ENCODE measurements at regions not wholly inside any gene's neighbourhood (a gene's known extent, or its start where the extent isn't known, plus 50 kb on each side); places are given as distances from the start of the nearest gene placed in this dataset.

DNA sequence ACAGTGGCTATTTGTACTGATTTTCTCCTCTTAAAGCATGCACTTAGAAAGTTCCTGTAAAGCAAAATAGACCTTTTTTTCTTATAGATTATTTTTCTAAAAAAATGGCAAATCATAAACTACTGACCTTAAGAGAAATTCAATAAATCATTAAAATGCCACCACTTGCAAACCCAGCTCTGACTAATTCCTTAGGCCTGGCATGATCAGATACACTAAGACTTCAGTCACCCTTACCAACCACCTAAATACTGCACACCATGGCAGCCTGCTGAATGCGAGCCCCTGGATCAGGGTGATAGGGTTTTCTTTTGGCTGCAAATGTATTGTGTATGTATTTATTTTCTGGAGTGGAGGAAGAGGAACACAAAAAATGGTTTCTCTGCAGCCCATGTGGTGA, 370.6 kb upstream of the TBL1XR1 start:
- H3K79me2 ChIP-seq (ENCODE audit: control insufficient read depth, insufficient read depth, low read length) = no peaks in the 10 kb centered on the region
- WGBS (ENCODE audit: insufficient coverage) = no CpG with 5 or more reads among the region's 1 CpG
- intact Hi-C loops (cut with micrococcal nuclease) = no loop called here

DNA sequence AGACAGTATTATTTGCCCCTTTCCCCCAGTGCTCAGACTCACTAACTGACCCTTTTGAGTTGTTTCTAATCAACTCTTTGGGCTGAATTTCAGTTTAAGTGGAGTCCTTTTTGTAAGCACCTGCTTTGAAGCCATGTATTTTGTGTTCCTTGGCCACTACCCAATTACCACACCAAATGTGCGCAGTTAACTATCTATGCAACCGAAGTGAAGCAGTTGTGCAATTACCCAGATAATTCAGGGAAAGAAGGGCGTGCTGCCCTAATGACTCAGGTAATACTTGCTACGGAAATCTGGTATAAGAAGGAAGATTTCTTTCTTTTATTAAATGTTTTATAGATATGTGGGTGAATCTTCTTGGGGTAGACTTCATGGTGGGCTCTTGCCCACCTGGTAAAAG, 371.9 kb upstream of the TBL1XR1 start:
- Histone ChIP-seq H2AFZ (ENCODE audit: insufficient read depth, low read depth, low read length, poor library complexity, severe bottlenecking) (no peak overlapping the region), H3K27ac (ENCODE audit: low read length in 2 of 2) (no peak overlapping the region), H3K79me2 (ENCODE audit: control insufficient read depth, insufficient read depth, low read length) (no peaks in the 10 kb centered on the region), H3K9me3 (ENCODE audit: control extremely low read depth in 1 of 3, control insufficient read depth in 2 of 3, insufficient read depth in 1 of 3, low read length in 2 of 3) (no peaks in the 10 kb centered on the region), H3K4me2 (replicated peaks; ENCODE audit: low read depth, low read length, poor library complexity, severe bottlenecking) (no peak overlapping the region), H3K27me3 (replicated peaks in 1 of 4; ENCODE audit: control extremely low read depth in 1 of 4, control insufficient read depth in 3 of 4, insufficient read depth in 4 of 4, low read length in 3 of 4) (no peaks in the 10 kb centered on the region), H3K4me3 (ENCODE audit: control extremely low read depth in 1 of 5, extremely low read depth in 1 of 5, insufficient read depth in 1 of 5, low read depth in 2 of 5, low read length in 4 of 5) (no peak overlapping the region), H3K4me1 (ENCODE audit: control insufficient read depth in 2 of 2, insufficient read depth in 2 of 2, low read length in 2 of 2) (peaks cover 15% of the 10 kb centered on the region in 2 donors), H3K9ac (ENCODE audit: low read length) (no peak overlapping the region), H4K20me1 (ENCODE audit: control insufficient read depth, insufficient read depth, low read length, poor library complexity, severe bottlenecking) (no peaks in the 10 kb centered on the region), H3K36me3 (replicated peaks in 1 of 2; ENCODE audit: control extremely low read depth in 1 of 2, control insufficient read depth in 1 of 2, extremely low read depth in 1 of 2, insufficient read depth in 2 of 2, low read length in 1 of 2) (no peaks in the 10 kb centered on the region)
- Mint-ChIP-seq H3K4me3 (no peak overlapping the region), H3K27me3 (no peaks in the 10 kb centered on the region), H3K4me1 (peaks cover 16% of the 10 kb centered on the region), H3K9me3 (ENCODE audit: insufficient read depth) (no peaks in the 10 kb centered on the region), H3K27ac (no peak overlapping the region)
- 100% methylated on average over 3 of the region's 4 CpGs for WGBS (ENCODE audit: insufficient coverage)
- ATAC-seq (ENCODE audit: low read depth) (no peak), DNase-seq (no peak)
- TF ChIP-seq, protein P1, sequence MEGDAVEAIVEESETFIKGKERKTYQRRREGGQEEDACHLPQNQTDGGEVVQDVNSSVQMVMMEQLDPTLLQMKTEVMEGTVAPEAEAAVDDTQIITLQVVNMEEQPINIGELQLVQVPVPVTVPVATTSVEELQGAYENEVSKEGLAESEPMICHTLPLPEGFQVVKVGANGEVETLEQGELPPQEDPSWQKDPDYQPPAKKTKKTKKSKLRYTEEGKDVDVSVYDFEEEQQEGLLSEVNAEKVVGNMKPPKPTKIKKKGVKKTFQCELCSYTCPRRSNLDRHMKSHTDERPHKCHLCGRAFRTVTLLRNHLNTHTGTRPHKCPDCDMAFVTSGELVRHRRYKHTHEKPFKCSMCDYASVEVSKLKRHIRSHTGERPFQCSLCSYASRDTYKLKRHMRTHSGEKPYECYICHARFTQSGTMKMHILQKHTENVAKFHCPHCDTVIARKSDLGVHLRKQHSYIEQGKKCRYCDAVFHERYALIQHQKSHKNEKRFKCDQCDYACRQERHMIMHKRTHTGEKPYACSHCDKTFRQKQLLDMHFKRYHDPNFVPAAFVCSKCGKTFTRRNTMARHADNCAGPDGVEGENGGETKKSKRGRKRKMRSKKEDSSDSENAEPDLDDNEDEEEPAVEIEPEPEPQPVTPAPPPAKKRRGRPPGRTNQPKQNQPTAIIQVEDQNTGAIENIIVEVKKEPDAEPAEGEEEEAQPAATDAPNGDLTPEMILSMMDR (IDR thresholded peaks at IDR 0.05) = no peak
- TF ChIP-seq EZH2 (IDR thresholded peaks at IDR 0.05; ENCODE audit: borderline replicate concordance, insufficient read depth, low read depth, low read length, poor library complexity, severe bottlenecking) = no peak
- ChIA-PET POLR2A (no interaction called here), CTCF (no interaction called here)
- intact Hi-C loops (cut with micrococcal nuclease) = no loop called here

More for the DNA sequence above, 370.6 kb upstream of the TBL1XR1 start:
- H3K9ac ChIP-seq (ENCODE audit: low read length) = no peak overlapping the region
- Mint-ChIP-seq H3K27ac (no peak overlapping the region), H3K27me3 (no peaks in the 10 kb centered on the region), H3K9me3 (ENCODE audit: insufficient read depth) (no peaks in the 10 kb centered on the region), H3K4me3 (no peak overlapping the region), H3K4me1 (peaks cover 16% of the 10 kb centered on the region)
- POLR2A ChIA-PET = no interaction called here
- TF ChIP-seq EZH2 (IDR thresholded peaks at IDR 0.05; ENCODE audit: borderline replicate concordance, insufficient read depth, low read depth, low read length, poor library complexity, severe bottlenecking) = no peak
- TF ChIP-seq, protein P1 (IDR thresholded peaks at IDR 0.05) = no peak
- H3K36me3 ChIP-seq (replicated peaks in 1 of 2; ENCODE audit: control extremely low read depth in 1 of 2, control insufficient read depth in 1 of 2, extremely low read depth in 1 of 2, insufficient read depth in 2 of 2, low read length in 1 of 2) = no peaks in the 10 kb centered on the region
- peaks cover 15% of the 10 kb centered on the region in 2 donors for H3K4me1 ChIP-seq (ENCODE audit: control insufficient read depth in 2 of 2, insufficient read depth in 2 of 2, low read length in 2 of 2)
- no peak overlapping the region for H3K4me3 ChIP-seq (ENCODE audit: control extremely low read depth in 1 of 5, extremely low read depth in 1 of 5, insufficient read depth in 1 of 5, low read depth in 2 of 5, low read length in 4 of 5)
- H2AFZ ChIP-seq (ENCODE audit: insufficient read depth, low read depth, low read length, poor library complexity, severe bottlenecking) = no peak overlapping the region
- H3K27me3 ChIP-seq (replicated peaks in 1 of 4; ENCODE audit: control extremely low read depth in 1 of 4, control insufficient read depth in 3 of 4, insufficient read depth in 4 of 4, low read length in 3 of 4) = no peaks in the 10 kb centered on the region
- ATAC-seq (ENCODE audit: low read depth) (no peak), DNase-seq (no peak)
- no peak overlapping the region for H3K27ac ChIP-seq (ENCODE audit: low read length in 2 of 2)
- CTCF ChIA-PET = no interaction called here
- no peaks in the 10 kb centered on the region for H4K20me1 ChIP-seq (ENCODE audit: control insufficient read depth, insufficient read depth, low read length, poor library complexity, severe bottlenecking)
- no peaks in the 10 kb centered on the region for H3K9me3 ChIP-seq (ENCODE audit: control extremely low read depth in 1 of 3, control insufficient read depth in 2 of 3, insufficient read depth in 1 of 3, low read length in 2 of 3)
- no peak overlapping the region for H3K4me2 ChIP-seq (replicated peaks; ENCODE audit: low read depth, low read length, poor library complexity, severe bottlenecking)
